ENCODE measurements at regions not wholly inside any gene's neighbourhood (a gene's known extent, or its start where the extent isn't known, plus 50 kb on each side); places are given as distances from the start of the nearest gene placed in this dataset.

DNA sequence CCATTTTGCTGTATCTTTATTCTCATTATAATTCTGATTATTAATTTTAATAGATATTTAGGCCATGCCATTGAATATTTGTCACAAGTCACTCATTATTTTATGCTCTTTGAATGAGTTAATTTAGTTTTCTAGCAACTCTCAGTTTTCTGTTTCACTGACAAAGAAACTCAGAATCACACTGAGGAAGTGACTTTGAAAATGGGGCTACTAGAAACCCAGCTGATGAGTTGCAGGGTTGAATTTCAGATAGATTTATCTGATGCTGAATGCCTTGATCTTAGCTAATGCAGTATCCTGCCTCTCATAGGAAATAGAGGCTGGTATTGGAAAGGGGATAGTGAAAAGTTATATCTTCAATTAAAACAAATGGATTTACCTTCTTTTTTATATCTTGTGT lies 67.4 kb upstream of the PLA2G4A start:
- intact Hi-C loops (cut with micrococcal nuclease; ENCODE audit: unreplicated experiment): loop anchor here (10.0 kb wide), 1 partner anchor 63 kb away; the partner anchor contains the start of gene PLA2G4A
- no peak for FAIRE-seq
- no TSS peak for BruUV-seq (replicated peaks)

DNA sequence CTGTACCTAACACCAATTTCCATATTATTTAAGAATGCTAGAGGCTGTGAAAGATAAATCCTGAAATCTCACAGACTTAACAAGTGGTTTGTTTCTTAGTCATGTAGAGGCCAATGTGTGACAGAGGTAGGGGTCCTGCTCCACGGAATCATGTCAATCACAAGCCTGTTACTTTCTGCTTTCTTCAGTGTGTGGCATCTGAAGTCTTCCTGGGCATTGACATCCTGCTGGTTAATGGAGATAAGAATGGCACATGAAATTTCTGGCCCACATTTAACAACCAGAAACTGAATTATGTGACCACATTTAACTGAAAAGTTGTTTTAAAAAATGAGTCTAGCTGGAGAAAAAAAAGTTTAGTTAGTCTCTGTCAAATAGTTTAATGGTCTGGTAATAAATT lies 68.3 kb upstream of the PLA2G4A start:
- Histone ChIP-seq H3K9ac (ENCODE audit: control insufficient read depth, insufficient read depth, low read length) (no peak overlapping the region), H3K4me1 (ENCODE audit: control insufficient read depth, insufficient read depth, low read length) (peaks cover 8% of the 10 kb centered on the region), H3K9me3 (replicated peaks; ENCODE audit: control insufficient read depth, insufficient read depth, low read length) (no peaks in the 10 kb centered on the region; the same call in 2 of the 3 replicates), H4K20me1 (ENCODE audit: control insufficient read depth, insufficient read depth) (no peaks in the 10 kb centered on the region), H3K36me3 (ENCODE audit: control insufficient read depth in 2 of 2, insufficient read depth in 2 of 2, low read length in 1 of 2) (no peaks in the 10 kb centered on the region), H3K4me2 (ENCODE audit: control insufficient read depth, insufficient read depth) (no peak overlapping the region), H3K27ac (ENCODE audit: control insufficient read depth, insufficient read depth) (no peak overlapping the region), H3K79me2 (ENCODE audit: control insufficient read depth, insufficient read depth, low read length) (no peaks in the 10 kb centered on the region), H2AFZ (ENCODE audit: control insufficient read depth, low read depth, low read length) (peak overlapping the region; percentile 27; the same call in 1 of the 2 replicates), H3K27me3 (replicated peaks in 1 of 2; ENCODE audit: control insufficient read depth in 2 of 2, insufficient read depth in 2 of 2, low read length in 1 of 2) (no peaks in the 10 kb centered on the region), H3K4me3 (no peak overlapping the region)
- BruUV-seq (replicated peaks): no TSS peak
- CTCF ChIA-PET: interaction anchor here (2.1 kb wide), 1 partner anchor 9 kb away, joined by 6 read pairs; no protein-coding TSS in a partner anchor
- intact Hi-C loops (cut with micrococcal nuclease; ENCODE audit: unreplicated experiment) (loop anchor here (10.0 kb wide), 1 partner anchor 64 kb away; the partner anchor contains the start of gene PLA2G4A), in situ Hi-C loops (cut with MboI) (no loop called here)
- no peak for FAIRE-seq
- no peak for DNase-seq (ENCODE audit: low read depth, low spot score)
- POLR2A ChIA-PET: no interaction called here
- TF ChIP-seq, protein P1, sequence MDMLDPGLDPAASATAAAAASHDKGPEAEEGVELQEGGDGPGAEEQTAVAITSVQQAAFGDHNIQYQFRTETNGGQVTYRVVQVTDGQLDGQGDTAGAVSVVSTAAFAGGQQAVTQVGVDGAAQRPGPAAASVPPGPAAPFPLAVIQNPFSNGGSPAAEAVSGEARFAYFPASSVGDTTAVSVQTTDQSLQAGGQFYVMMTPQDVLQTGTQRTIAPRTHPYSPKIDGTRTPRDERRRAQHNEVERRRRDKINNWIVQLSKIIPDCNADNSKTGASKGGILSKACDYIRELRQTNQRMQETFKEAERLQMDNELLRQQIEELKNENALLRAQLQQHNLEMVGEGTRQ (IDR thresholded peaks at IDR 0.05; ENCODE audit: borderline replicate concordance, low read depth, low read length): no peak
- TF ChIP-seq, protein P2, sequence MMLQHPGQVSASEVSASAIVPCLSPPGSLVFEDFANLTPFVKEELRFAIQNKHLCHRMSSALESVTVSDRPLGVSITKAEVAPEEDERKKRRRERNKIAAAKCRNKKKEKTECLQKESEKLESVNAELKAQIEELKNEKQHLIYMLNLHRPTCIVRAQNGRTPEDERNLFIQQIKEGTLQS (IDR thresholded peaks at IDR 0.05; ENCODE audit: borderline replicate concordance, extremely low read depth, low read depth, low read length): no peak
- TF ChIP-seq, protein P3, sequence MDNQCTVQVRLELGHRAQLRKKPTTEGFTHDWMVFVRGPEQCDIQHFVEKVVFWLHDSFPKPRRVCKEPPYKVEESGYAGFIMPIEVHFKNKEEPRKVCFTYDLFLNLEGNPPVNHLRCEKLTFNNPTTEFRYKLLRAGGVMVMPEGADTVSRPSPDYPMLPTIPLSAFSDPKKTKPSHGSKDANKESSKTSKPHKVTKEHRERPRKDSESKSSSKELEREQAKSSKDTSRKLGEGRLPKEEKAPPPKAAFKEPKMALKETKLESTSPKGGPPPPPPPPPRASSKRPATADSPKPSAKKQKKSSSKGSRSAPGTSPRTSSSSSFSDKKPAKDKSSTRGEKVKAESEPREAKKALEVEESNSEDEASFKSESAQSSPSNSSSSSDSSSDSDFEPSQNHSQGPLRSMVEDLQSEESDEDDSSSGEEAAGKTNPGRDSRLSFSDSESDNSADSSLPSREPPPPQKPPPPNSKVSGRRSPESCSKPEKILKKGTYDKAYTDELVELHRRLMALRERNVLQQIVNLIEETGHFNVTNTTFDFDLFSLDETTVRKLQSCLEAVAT (IDR thresholded peaks at IDR 0.05): no peak
- TF ChIP-seq RCOR1 (conservative IDR thresholded peaks at IDR 0.05; ENCODE audit: low read depth, low read length): no peak
- TF ChIP-seq, protein P4, sequence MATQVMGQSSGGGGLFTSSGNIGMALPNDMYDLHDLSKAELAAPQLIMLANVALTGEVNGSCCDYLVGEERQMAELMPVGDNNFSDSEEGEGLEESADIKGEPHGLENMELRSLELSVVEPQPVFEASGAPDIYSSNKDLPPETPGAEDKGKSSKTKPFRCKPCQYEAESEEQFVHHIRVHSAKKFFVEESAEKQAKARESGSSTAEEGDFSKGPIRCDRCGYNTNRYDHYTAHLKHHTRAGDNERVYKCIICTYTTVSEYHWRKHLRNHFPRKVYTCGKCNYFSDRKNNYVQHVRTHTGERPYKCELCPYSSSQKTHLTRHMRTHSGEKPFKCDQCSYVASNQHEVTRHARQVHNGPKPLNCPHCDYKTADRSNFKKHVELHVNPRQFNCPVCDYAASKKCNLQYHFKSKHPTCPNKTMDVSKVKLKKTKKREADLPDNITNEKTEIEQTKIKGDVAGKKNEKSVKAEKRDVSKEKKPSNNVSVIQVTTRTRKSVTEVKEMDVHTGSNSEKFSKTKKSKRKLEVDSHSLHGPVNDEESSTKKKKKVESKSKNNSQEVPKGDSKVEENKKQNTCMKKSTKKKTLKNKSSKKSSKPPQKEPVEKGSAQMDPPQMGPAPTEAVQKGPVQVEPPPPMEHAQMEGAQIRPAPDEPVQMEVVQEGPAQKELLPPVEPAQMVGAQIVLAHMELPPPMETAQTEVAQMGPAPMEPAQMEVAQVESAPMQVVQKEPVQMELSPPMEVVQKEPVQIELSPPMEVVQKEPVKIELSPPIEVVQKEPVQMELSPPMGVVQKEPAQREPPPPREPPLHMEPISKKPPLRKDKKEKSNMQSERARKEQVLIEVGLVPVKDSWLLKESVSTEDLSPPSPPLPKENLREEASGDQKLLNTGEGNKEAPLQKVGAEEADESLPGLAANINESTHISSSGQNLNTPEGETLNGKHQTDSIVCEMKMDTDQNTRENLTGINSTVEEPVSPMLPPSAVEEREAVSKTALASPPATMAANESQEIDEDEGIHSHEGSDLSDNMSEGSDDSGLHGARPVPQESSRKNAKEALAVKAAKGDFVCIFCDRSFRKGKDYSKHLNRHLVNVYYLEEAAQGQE (IDR thresholded peaks at IDR 0.05; ENCODE audit: low read depth, low read length): no peak
- RAD21 ChIA-PET (ENCODE audit: unreplicated experiment): no interaction called here
- SMC1A ChIA-PET (ENCODE audit: uncharacterized antibody, unreplicated experiment): interaction anchor here (1.4 kb wide), 1 partner anchor 37 kb away, joined by 3 read pairs; no protein-coding TSS in a partner anchor
- WGBS (ENCODE audit: insufficient coverage, insufficient replicate concordance, low lambda C conversion rate, missing lambda C conversion rate): 0% methylated on average over 1 of the region's 1 CpG
- ATAC-seq: no peak

More for the DNA sequence above, 67.4 kb upstream of the PLA2G4A start:
- Histone ChIP-seq H3K9ac (ENCODE audit: control insufficient read depth, insufficient read depth, low read length) (no peak overlapping the region), H3K4me2 (ENCODE audit: control insufficient read depth, insufficient read depth) (no peak overlapping the region), H3K4me1 (ENCODE audit: control insufficient read depth, insufficient read depth, low read length) (peaks cover 8% of the 10 kb centered on the region), H2AFZ (ENCODE audit: control insufficient read depth, low read depth, low read length) (no peak overlapping the region), H3K79me2 (ENCODE audit: control insufficient read depth, insufficient read depth, low read length) (no peaks in the 10 kb centered on the region), H3K27me3 (replicated peaks in 1 of 2; ENCODE audit: control insufficient read depth in 2 of 2, insufficient read depth in 2 of 2, low read length in 1 of 2) (no peaks in the 10 kb centered on the region), H3K9me3 (replicated peaks; ENCODE audit: control insufficient read depth, insufficient read depth, low read length) (no peaks in the 10 kb centered on the region; the same call in 2 of the 3 replicates), H3K36me3 (ENCODE audit: control insufficient read depth in 2 of 2, insufficient read depth in 2 of 2, low read length in 1 of 2) (no peaks in the 10 kb centered on the region), H3K27ac (ENCODE audit: control insufficient read depth, insufficient read depth) (no peak overlapping the region), H4K20me1 (ENCODE audit: control insufficient read depth, insufficient read depth) (no peaks in the 10 kb centered on the region), H3K4me3 (no peak overlapping the region)
- ChIA-PET RAD21 (ENCODE audit: unreplicated experiment) (no interaction called here), SMC1A (ENCODE audit: uncharacterized antibody, unreplicated experiment) (no interaction called here), POLR2A (no interaction called here), CTCF (interaction anchor here (0.6 to 2.1 kb wide), 2 partner anchors 8 to 472 kb away, joined by 3 to 6 read pairs; no protein-coding TSS in a partner anchor)
- DNase-seq (ENCODE audit: low read depth, low spot score): no peak
- no peak for ATAC-seq
- TF ChIP-seq TCF3 (IDR thresholded peaks at IDR 0.05; ENCODE audit: borderline replicate concordance, insufficient read depth, low read depth, low read length): no peak
- in situ Hi-C loops (cut with MboI): no loop called here
